NCI-H1694 treated with DMSO at 0.1 percent for 48 hours (cell line): ENCODE measurements at regions not wholly inside any gene's neighbourhood (a gene's known extent, or its start where the extent isn't known, plus 50 kb on each side); places are given as distances from the start of the nearest gene placed in this dataset.

ENCODE experiments used
- DNase-seq: peaks from one replicate; lab custom pipeline; 2025; lab: John Stamatoyannopoulos, UW

- no peak for DNase-seq
Measured at GRCh38 chr17:79150035-79150733, 75.6 kb downstream of the ENGASE start.

GRCh38 chr17:79148584-79148983 is 74.0 kb downstream of the ENGASE start:
- no peak for DNase-seq

GRCh38 chr17:79147746-79148506 is 73.3 kb downstream of the ENGASE start:
- DNase-seq: no peak

GRCh38 chr17:79146562-79146961 is 71.9 kb downstream of the ENGASE start:
- no peak for DNase-seq

- no peak for DNase-seq
Measured at GRCh38 chr17:79145548-79145947, 70.9 kb downstream of the ENGASE start.

- no peak for DNase-seq
Measured at GRCh38 chr17:79144133-79144532, 69.5 kb downstream of the ENGASE start.

GRCh38 chr17:79142375-79142774 is 67.8 kb downstream of the ENGASE start:
- DNase-seq: no peak

GRCh38 chr17:79141578-79142355 is 67.1 kb downstream of the ENGASE start:
- no peak for DNase-seq

GRCh38 chr17:79138826-79139225 is 64.2 kb downstream of the ENGASE start:
- DNase-seq: no peak

- no peak for DNase-seq
Measured at GRCh38 chr17:79137789-79138165, 63.2 kb downstream of the ENGASE start.

- DNase-seq: no peak
Measured at GRCh38 chr17:79137015-79137788, 62.6 kb downstream of the ENGASE start.

GRCh38 chr17:79136596-79136995 is 62.0 kb downstream of the ENGASE start:
- no peak for DNase-seq
